NT2/D1 (cell line): ENCODE measurements at regions not wholly inside any gene's neighbourhood (a gene's known extent, or its start where the extent isn't known, plus 50 kb on each side); places are given as distances from the start of the nearest gene placed in this dataset.

Experiments used
- DNase-seq: peaks from one replicate; pipeline ENCODE4 v3.0.0-alpha.2; 2011; ENCODE audit warnings: low read depth, low spot score
- H3K27me3 ChIP-seq: 2 replicates; pipeline ENCODE4 v1.6.0; 2011; ENCODE audit warnings: mild to moderate bottlenecking; ENCODE audit not compliant: insufficient read length, insufficient read depth
- H3K36me3 ChIP-seq: 2 replicates; pipeline ENCODE4 v1.6.1; 2011; ENCODE audit warnings: mild to moderate bottlenecking, low read length, mixed read lengths; ENCODE audit not compliant: insufficient read depth, insufficient read length
- H3K4me1 ChIP-seq: 2 replicates; pipeline ENCODE4 v1.5.1; 2011; ENCODE audit not compliant: insufficient read depth, insufficient read length
- H3K4me3 ChIP-seq: 2 replicates; pipeline ENCODE4 v1.5.1; 2011; ENCODE audit warnings: low read depth; ENCODE audit not compliant: insufficient read length
- H3K9ac ChIP-seq: 2 replicates; pipeline ENCODE4 v1.6.0; 2011; ENCODE audit warnings: low read depth; ENCODE audit not compliant: insufficient read length
- H3K9me3 ChIP-seq: 2 replicates; pipeline ENCODE4 v1.5.1; 2011; ENCODE audit warnings: mild to moderate bottlenecking, low read length; ENCODE audit not compliant: insufficient read depth
- SUZ12 ChIP-seq: IDR thresholded peaks from 2 replicates; pipeline ENCODE4 v1.6.1; 2011; ENCODE audit not compliant: insufficient read length, insufficient read depth; ENCODE audit errors: extremely low read depth
- YY1 ChIP-seq: IDR thresholded peaks from 2 replicates; pipeline ENCODE4 v1.6.1; 2011; ENCODE audit not compliant: insufficient read length, insufficient read depth
- ZNF274 ChIP-seq: IDR thresholded peaks from 2 replicates; pipeline ENCODE4 v1.6.1; 2011; ENCODE audit warnings: mild to moderate bottlenecking, low read depth, low read length

GRCh38 chr3:154775821-154776548 lies 304.1 kb upstream of the MME start:
- Histone ChIP-seq H3K4me1 (no peaks in the 10 kb centered on the region), H3K27me3 (no peaks in the 10 kb centered on the region), H3K9ac (no peak overlapping the region), H3K4me3 (no peak overlapping the region), H3K9me3 (no peaks in the 10 kb centered on the region), H3K36me3 (no peaks in the 10 kb centered on the region)
- TF ChIP-seq ZNF274, result no peak
- TF ChIP-seq YY1, result no peak
- TF ChIP-seq SUZ12, result no peak
- DNase-seq, result no peak

- Histone ChIP-seq H3K4me3 (no peak overlapping the region), H3K27me3 (no peaks in the 10 kb centered on the region), H3K4me1 (no peaks in the 10 kb centered on the region), H3K36me3 (no peaks in the 10 kb centered on the region), H3K9ac (no peak overlapping the region), H3K9me3 (no peaks in the 10 kb centered on the region)
- no peak for DNase-seq
- TF ChIP-seq ZNF274 (no peak), SUZ12 (no peak)
Observed at GRCh38 chr3:154766765-154767503, 313.2 kb upstream of the MME start.

GRCh38 chr3:154764856-154765640 lies 315.1 kb upstream of the MME start:
- no peak for TF ChIP-seq ZNF274
- TF ChIP-seq YY1, result no peak
- TF ChIP-seq SUZ12, result no peak
- H3K36me3 ChIP-seq, result no peaks in the 10 kb centered on the region
- H3K9me3 ChIP-seq, result no peaks in the 10 kb centered on the region
- H3K4me3 ChIP-seq, result no peak overlapping the region
- no peak for DNase-seq
- no peaks in the 10 kb centered on the region for H3K27me3 ChIP-seq
- no peak overlapping the region for H3K9ac ChIP-seq
- no peaks in the 10 kb centered on the region for H3K4me1 ChIP-seq

GRCh38 chr3:154762486-154762885 lies 317.6 kb upstream of the MME start:
- DNase-seq, result no peak
- no peaks in the 10 kb centered on the region for H3K27me3 ChIP-seq
- no peaks in the 10 kb centered on the region for H3K9me3 ChIP-seq
- H3K9ac ChIP-seq, result no peak overlapping the region
- H3K36me3 ChIP-seq, result no peaks in the 10 kb centered on the region
- no peak overlapping the region for H3K4me3 ChIP-seq
- no peaks in the 10 kb centered on the region for H3K4me1 ChIP-seq
- TF ChIP-seq YY1, result no peak
- TF ChIP-seq ZNF274, result no peak
- no peak for TF ChIP-seq SUZ12

GRCh38 chr3:154759966-154760365 lies 320.2 kb upstream of the MME start:
- Histone ChIP-seq H3K9me3 (peaks cover 5% of the 10 kb centered on the region; the same call in 1 of the 2 replicates), H3K36me3 (no peaks in the 10 kb centered on the region), H3K27me3 (no peaks in the 10 kb centered on the region), H3K9ac (no peak overlapping the region), H3K4me1 (no peaks in the 10 kb centered on the region), H3K4me3 (no peak overlapping the region)
- no peak for TF ChIP-seq SUZ12
- TF ChIP-seq ZNF274, result no peak
- TF ChIP-seq YY1, result no peak
- DNase-seq, result no peak

GRCh38 chr3:154758109-154758868 lies 321.8 kb upstream of the MME start:
- no peaks in the 10 kb centered on the region for H3K27me3 ChIP-seq
- no peak overlapping the region for H3K4me3 ChIP-seq
- TF ChIP-seq SUZ12, result no peak
- no peak for TF ChIP-seq ZNF274
- no peak for TF ChIP-seq YY1
- no peaks in the 10 kb centered on the region for H3K4me1 ChIP-seq
- DNase-seq, result no peak
- peaks cover 5% of the 10 kb centered on the region; the same call in 1 of the 2 replicates for H3K9me3 ChIP-seq
- H3K36me3 ChIP-seq, result no peaks in the 10 kb centered on the region
- no peak overlapping the region for H3K9ac ChIP-seq

GRCh38 chr3:154753101-154753500 lies 323.1 kb upstream of the GPR149 start:
- no peak for DNase-seq
- H3K4me3 ChIP-seq, result no peak overlapping the region
- H3K27me3 ChIP-seq, result no peaks in the 10 kb centered on the region
- peaks cover 5% of the 10 kb centered on the region; the same call in 1 of the 2 replicates for H3K9me3 ChIP-seq
- no peak overlapping the region for H3K9ac ChIP-seq
- TF ChIP-seq SUZ12 (no peak), YY1 (no peak), ZNF274 (no peak)
- no peaks in the 10 kb centered on the region for H3K4me1 ChIP-seq
- H3K36me3 ChIP-seq, result no peaks in the 10 kb centered on the region
